Transverse colon (tissue), 4 donors: ENCODE measurements at regions not wholly inside any gene's neighbourhood (a gene's known extent, or its start where the extent isn't known, plus 50 kb on each side); places are given as distances from the start of the nearest gene placed in this dataset.

Source experiments
- DNase-seq: peaks from one replicate; pipeline ENCODE4 v3.0.0-alpha.2; 2019
- H3K27ac ChIP-seq, 4 donors: fragments of 200-600 bp; sonication (generic); 2 replicates each; pipeline ENCODE4 v1.5.1; 2016 to 2018; ENCODE audit warnings: inconsistent platforms in 4 of 4
- H3K27me3 ChIP-seq: fragments of 200-600 bp; sonication (generic); 2 replicates; pipeline ENCODE4 v1.5.1; 2017; ENCODE audit warnings: inconsistent platforms
- H3K36me3 ChIP-seq, 4 donors: fragments of 200-600 bp; sonication (generic); 2 replicates each; pipeline ENCODE4 v1.5.1; 2017 to 2019; ENCODE audit warnings: inconsistent platforms in 4 of 4
- H3K4me1 ChIP-seq, 4 donors: fragments of 200-600 bp; sonication (generic); 2 replicates each; pipeline ENCODE4 v1.5.1; 2017 to 2020; ENCODE audit warnings: inconsistent platforms in 4 of 4
- H3K4me3 ChIP-seq, 4 donors: fragments of 200-600 bp; sonication (generic); 1 replicate in 1 of 4; 2 replicates in 3 of 4; pipeline versions ENCODE4 v1.5.1 to v1.6.1; 2017 to 2019; ENCODE audit warnings: inconsistent platforms in 4 of 4
- H3K9me3 ChIP-seq, 2 donors: fragments of 200-600 bp; sonication (generic); 2 replicates each; pipeline ENCODE4 v1.5.1; 2017 to 2019; ENCODE audit warnings: inconsistent platforms in 2 of 2
- EP300 ChIP-seq: sonication (generic); formaldehyde crosslinking; IDR thresholded peaks from one replicate; pipeline ENCODE4 v1.6.1; 2017; ENCODE audit warnings: antibody characterized with exemption, low read depth
- POLR2A ChIP-seq: fragments of 450-650 bp; IDR thresholded peaks from one replicate; pipeline ENCODE4 v1.6.1; 2016; ENCODE audit warnings: antibody characterized with exemption, mild to moderate bottlenecking, moderate library complexity
- POLR2AphosphoS5 ChIP-seq, 3 donors: sonication (generic); formaldehyde crosslinking; IDR thresholded peaks; one replicate each; pipeline ENCODE4 v1.6.1; 2016; ENCODE audit warnings: antibody characterized with exemption in 3 of 3
- WGBS, 2 donors: methylation state at CpG; one replicate each; pipeline ENCODE4 v1.1.5; 2018; ENCODE audit warnings: low coverage in 1 of 2; 5-methylcytosine and 5-hydroxymethylcytosine counted together
- in situ Hi-C, 4 donors: fragments of 200-750 bp; cut with MboI; loops; one replicate each; pipeline versions ENCODE4 v1.15.0 to v1.15.1; 2017; ENCODE audit warnings: low sequenced_read_pairs in 3 of 4, low pct_ligation_motif_present in 1 of 4, low pct_unique_long_range_greater_than_20kb in 1 of 4
- intact Hi-C: fragments of 100-400 bp; cut with DNase I; formaldehyde crosslinking; loops from one replicate; pipeline ENCODE4 v1.15.1; 2023; ENCODE audit warnings: low total_unique reads
- TF ChIP-seq, protein P1 (sequence below), 5 experiments: fragments of 200-600 bp in 3 of 5; fragments of 450-650 bp in 2 of 5; sonication (generic) in 3 of 5; IDR thresholded peaks; 1 replicate in 2 of 5; 2 replicates in 3 of 5; pipeline ENCODE4 v1.5.1; 2016 to 2017; ENCODE audit warnings: antibody characterized with exemption in 5 of 5, inconsistent platforms in 3 of 5, mild to moderate bottlenecking in 2 of 5, moderate library complexity in 1 of 5

DNA sequence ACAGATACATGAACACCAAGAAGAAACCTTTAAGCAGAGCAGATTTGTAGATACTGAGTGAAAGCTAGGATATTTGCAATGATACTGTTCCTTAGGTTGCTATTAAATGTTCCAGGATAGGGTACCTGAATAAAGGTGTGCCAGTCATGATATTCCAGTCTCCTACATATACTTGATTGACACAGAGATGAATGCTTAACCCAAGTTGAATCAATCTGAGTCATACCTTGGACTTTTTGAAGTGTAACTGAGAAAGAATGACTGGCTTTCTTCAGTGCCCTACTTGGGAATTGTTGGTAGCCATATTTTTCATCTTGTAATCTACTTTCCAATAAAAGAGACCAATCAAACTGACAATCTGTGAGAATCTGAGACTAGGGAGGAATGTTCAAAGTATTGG is 805.7 kb upstream of the GHITM start:
- H3K4me1 ChIP-seq, result no peaks in the 10 kb centered on the region
- in situ Hi-C loops, result no loop called here
- no peak overlapping the region for H3K27ac ChIP-seq
- no peaks in the 10 kb centered on the region for H3K36me3 ChIP-seq
- no peaks in the 10 kb centered on the region for H3K27me3 ChIP-seq
- no peak overlapping the region for H3K4me3 ChIP-seq
- no peaks in the 10 kb centered on the region for H3K9me3 ChIP-seq
- intact Hi-C loops, result no loop called here
- TF ChIP-seq POLR2AphosphoS5 (IDR thresholded peaks at IDR 0.05) (no peak), POLR2A (no peak), EP300 (no peak)
- TF ChIP-seq, protein P1, sequence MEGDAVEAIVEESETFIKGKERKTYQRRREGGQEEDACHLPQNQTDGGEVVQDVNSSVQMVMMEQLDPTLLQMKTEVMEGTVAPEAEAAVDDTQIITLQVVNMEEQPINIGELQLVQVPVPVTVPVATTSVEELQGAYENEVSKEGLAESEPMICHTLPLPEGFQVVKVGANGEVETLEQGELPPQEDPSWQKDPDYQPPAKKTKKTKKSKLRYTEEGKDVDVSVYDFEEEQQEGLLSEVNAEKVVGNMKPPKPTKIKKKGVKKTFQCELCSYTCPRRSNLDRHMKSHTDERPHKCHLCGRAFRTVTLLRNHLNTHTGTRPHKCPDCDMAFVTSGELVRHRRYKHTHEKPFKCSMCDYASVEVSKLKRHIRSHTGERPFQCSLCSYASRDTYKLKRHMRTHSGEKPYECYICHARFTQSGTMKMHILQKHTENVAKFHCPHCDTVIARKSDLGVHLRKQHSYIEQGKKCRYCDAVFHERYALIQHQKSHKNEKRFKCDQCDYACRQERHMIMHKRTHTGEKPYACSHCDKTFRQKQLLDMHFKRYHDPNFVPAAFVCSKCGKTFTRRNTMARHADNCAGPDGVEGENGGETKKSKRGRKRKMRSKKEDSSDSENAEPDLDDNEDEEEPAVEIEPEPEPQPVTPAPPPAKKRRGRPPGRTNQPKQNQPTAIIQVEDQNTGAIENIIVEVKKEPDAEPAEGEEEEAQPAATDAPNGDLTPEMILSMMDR (IDR thresholded peaks at IDR 0.05), result no peak
- no peak for DNase-seq

DNA sequence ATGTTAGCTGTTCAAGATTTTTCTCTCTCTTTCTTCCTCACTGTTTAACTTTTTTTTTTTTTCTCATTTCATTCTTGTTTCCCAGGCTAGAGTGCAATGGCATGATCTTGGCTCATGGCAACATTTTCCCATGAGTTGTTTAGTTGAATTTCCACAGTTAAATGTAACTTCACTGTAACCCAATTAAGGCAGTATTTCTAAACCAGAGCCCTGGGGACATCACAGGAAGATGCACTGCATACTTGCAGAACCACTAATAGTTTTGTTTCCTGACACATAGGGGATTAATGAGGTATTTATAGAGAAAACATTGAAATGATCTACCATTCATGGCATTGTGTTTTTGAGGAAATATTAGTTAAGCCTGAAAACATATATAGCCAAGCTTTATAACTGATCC is 795.6 kb upstream of the GHITM start:
- Histone ChIP-seq H3K4me3 (no peak overlapping the region), H3K4me1 (no peaks in the 10 kb centered on the region), H3K36me3 (no peaks in the 10 kb centered on the region), H3K27ac (no peak overlapping the region), H3K27me3 (no peaks in the 10 kb centered on the region), H3K9me3 (no peaks in the 10 kb centered on the region)
- TF ChIP-seq, protein P1 (IDR thresholded peaks at IDR 0.05), result no peak
- TF ChIP-seq POLR2AphosphoS5 (IDR thresholded peaks at IDR 0.05) (no peak), EP300 (no peak), POLR2A (no peak)
- no peak for DNase-seq
- in situ Hi-C loops (no loop called here), intact Hi-C loops (no loop called here)

DNA sequence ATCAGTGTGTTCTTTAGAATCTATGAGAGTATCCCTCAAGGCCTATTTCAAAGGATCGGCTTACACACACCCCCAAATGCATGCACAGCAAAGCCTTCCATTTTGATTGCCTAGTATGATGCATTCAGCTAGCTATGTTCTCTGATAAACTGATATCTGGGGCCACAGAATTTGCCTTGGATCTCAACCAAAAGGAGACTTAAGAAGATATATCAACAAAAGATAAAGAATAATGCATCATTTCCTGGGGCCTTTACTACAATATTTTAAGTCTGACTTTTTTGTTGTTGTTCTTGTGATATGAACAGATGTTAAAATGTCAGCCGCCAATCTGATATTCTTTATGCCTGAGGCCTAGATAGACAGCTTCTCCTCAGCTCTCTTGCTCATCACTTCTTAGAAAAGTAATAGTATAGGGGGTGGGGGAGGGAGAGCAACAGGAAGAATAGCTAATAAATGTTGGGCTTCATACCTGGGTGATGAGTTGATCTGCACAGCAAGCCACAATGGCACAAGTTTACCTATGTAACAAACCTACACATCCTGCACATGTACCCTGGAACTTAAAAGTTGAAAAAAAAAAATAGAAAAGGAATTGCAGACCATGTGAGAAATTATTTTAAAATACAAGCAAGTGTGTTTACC is 792.9 kb upstream of the GHITM start:
- in situ Hi-C loops, result no loop called here
- H3K27me3 ChIP-seq, result no peaks in the 10 kb centered on the region
- H3K27ac ChIP-seq, result no peak overlapping the region
- TF ChIP-seq POLR2A (no peak), POLR2AphosphoS5 (IDR thresholded peaks at IDR 0.05) (no peak), EP300 (no peak)
- TF ChIP-seq, protein P1 (IDR thresholded peaks at IDR 0.05), result no peak
- H3K4me3 ChIP-seq, result no peak overlapping the region
- H3K9me3 ChIP-seq, result no peaks in the 10 kb centered on the region
- intact Hi-C loops, result no loop called here
- 89 to 93% methylated on average over 1 to 2 of the region's 2 CpGs for WGBS, 2 donors
- H3K4me1 ChIP-seq, result no peaks in the 10 kb centered on the region
- DNase-seq, result no peak
- no peaks in the 10 kb centered on the region for H3K36me3 ChIP-seq

DNA sequence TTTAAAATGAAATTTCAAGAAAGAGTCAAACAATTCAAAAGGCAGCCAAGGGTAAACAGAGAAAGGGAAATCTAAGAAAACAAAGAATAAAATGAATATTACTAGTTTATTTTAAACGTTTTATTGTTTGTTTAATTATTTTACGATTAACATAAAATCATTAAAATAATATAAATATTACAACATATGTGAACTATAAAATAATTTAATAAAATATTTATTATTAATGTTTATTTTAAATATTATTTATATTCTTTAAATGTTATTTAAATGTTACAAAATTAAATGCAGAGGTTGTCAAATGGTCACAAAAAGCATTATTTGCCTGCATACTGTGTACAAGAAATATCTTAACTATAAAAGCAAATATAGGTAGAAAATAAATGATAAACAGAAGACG is 786.7 kb upstream of the GHITM start:
- H3K36me3 ChIP-seq, result no peaks in the 10 kb centered on the region
- H3K4me3 ChIP-seq, result no peak overlapping the region
- DNase-seq, result no peak
- in situ Hi-C loops (no loop called here), intact Hi-C loops (no loop called here)
- 61 to 64% methylated on average over 3 of the region's 3 CpGs for WGBS, 2 donors
- no peak overlapping the region for H3K27ac ChIP-seq
- TF ChIP-seq, protein P1 (IDR thresholded peaks at IDR 0.05), result no peak
- no peak for TF ChIP-seq POLR2AphosphoS5 (IDR thresholded peaks at IDR 0.05)
- TF ChIP-seq EP300, result no peak
- no peak for TF ChIP-seq POLR2A
- no peaks in the 10 kb centered on the region for H3K27me3 ChIP-seq
- H3K9me3 ChIP-seq, result peaks cover 0 to 7% of the 10 kb centered on the region in 2 donors
- H3K4me1 ChIP-seq, result no peaks in the 10 kb centered on the region
